ENCODE measurements at regions not wholly inside any gene's neighbourhood (a gene's known extent, or its start where the extent isn't known, plus 50 kb on each side); places are given as distances from the start of the nearest gene placed in this dataset.

- Histone ChIP-seq H3K27me3 (ENCODE audit: control insufficient read depth, insufficient read depth, low read length) (no peaks in the 10 kb centered on the region), H3K4me1 (ENCODE audit: control insufficient read depth in 2 of 3, insufficient read depth in 2 of 3, low read depth in 1 of 3, low read length in 3 of 3) (peaks cover 0 to 13% (median 4%) of the 10 kb centered on the region in 3 donors), H3K9ac (ENCODE audit: low read length in 3 of 3) (no peak overlapping the region), H3K27ac (ENCODE audit: low read depth in 2 of 2, low read length in 2 of 2) (no peak overlapping the region), H3K4me3 (ENCODE audit: low read length in 3 of 3) (no peak overlapping the region), H3K36me3 (ENCODE audit: control insufficient read depth in 2 of 3, insufficient read depth in 3 of 3, low read length in 3 of 3) (no peaks in the 10 kb centered on the region), H3K9me3 (ENCODE audit: control insufficient read depth in 2 of 3, insufficient read depth in 1 of 3, low read length in 3 of 3) (no peaks in the 10 kb centered on the region)
- FAIRE-seq (no peak), DNase-seq (peak in 1 of 5 donors; percentile 2)
- TF ChIP-seq CTCF (IDR thresholded peaks at IDR 0.05; ENCODE audit: borderline replicate concordance, extremely low read depth, insufficient read depth) = no peak
- intact Hi-C loops (cut with DNase I) = no loop called here
These were observed 1234.2 kb downstream of the BCL11B start for GRCh38 chr14:98037831-98038230.

- H3K9ac ChIP-seq (ENCODE audit: low read length in 3 of 3) = no peak overlapping the region
- no peaks in the 10 kb centered on the region for H3K9me3 ChIP-seq (ENCODE audit: control insufficient read depth in 2 of 3, insufficient read depth in 1 of 3, low read length in 3 of 3)
- intact Hi-C loops (cut with DNase I) = no loop called here
- H3K4me1 ChIP-seq (ENCODE audit: control insufficient read depth in 2 of 3, insufficient read depth in 2 of 3, low read depth in 1 of 3, low read length in 3 of 3) = no peaks in the 10 kb centered on the region
- H3K4me3 ChIP-seq (ENCODE audit: low read length in 3 of 3) = no peak overlapping the region
- no peak for FAIRE-seq
- DNase-seq = no peak
- H3K27me3 ChIP-seq (ENCODE audit: control insufficient read depth, insufficient read depth, low read length) = no peaks in the 10 kb centered on the region
- no peaks in the 10 kb centered on the region for H3K36me3 ChIP-seq (ENCODE audit: control insufficient read depth in 2 of 3, insufficient read depth in 3 of 3, low read length in 3 of 3)
- no peak for TF ChIP-seq CTCF (IDR thresholded peaks at IDR 0.05; ENCODE audit: borderline replicate concordance, extremely low read depth, insufficient read depth)
- H3K27ac ChIP-seq (ENCODE audit: low read depth in 2 of 2, low read length in 2 of 2) = no peak overlapping the region
These were observed 1215.1 kb downstream of the BCL11B start for GRCh38 chr14:98056946-98057345.

- Histone ChIP-seq H3K4me1 (ENCODE audit: control insufficient read depth in 2 of 3, insufficient read depth in 2 of 3, low read depth in 1 of 3, low read length in 3 of 3) (no peaks in the 10 kb centered on the region), H3K27ac (ENCODE audit: low read depth in 2 of 2, low read length in 2 of 2) (no peak overlapping the region), H3K9me3 (ENCODE audit: control insufficient read depth in 2 of 3, insufficient read depth in 1 of 3, low read length in 3 of 3) (no peaks in the 10 kb centered on the region), H3K9ac (ENCODE audit: low read length in 3 of 3) (no peak overlapping the region), H3K4me3 (ENCODE audit: low read length in 3 of 3) (no peak overlapping the region), H3K27me3 (ENCODE audit: control insufficient read depth, insufficient read depth, low read length) (no peaks in the 10 kb centered on the region), H3K36me3 (ENCODE audit: control insufficient read depth in 2 of 3, insufficient read depth in 3 of 3, low read length in 3 of 3) (no peaks in the 10 kb centered on the region)
- no peak for TF ChIP-seq CTCF (IDR thresholded peaks at IDR 0.05; ENCODE audit: borderline replicate concordance, extremely low read depth, insufficient read depth)
- DNase-seq (no peak), FAIRE-seq (no peak)
- intact Hi-C loops (cut with DNase I) = no loop called here
These were observed 1212.9 kb downstream of the BCL11B start for GRCh38 chr14:98059106-98059505.

- Histone ChIP-seq H3K4me1 (ENCODE audit: control insufficient read depth in 2 of 3, insufficient read depth in 2 of 3, low read depth in 1 of 3, low read length in 3 of 3) (peaks cover 0 to 2% (median 2%) of the 10 kb centered on the region in 3 donors), H3K36me3 (ENCODE audit: control insufficient read depth in 2 of 3, insufficient read depth in 3 of 3, low read length in 3 of 3) (no peaks in the 10 kb centered on the region), H3K27ac (ENCODE audit: low read depth in 2 of 2, low read length in 2 of 2) (no peak overlapping the region), H3K9me3 (ENCODE audit: control insufficient read depth in 2 of 3, insufficient read depth in 1 of 3, low read length in 3 of 3) (no peaks in the 10 kb centered on the region), H3K9ac (ENCODE audit: low read length in 3 of 3) (no peak overlapping the region), H3K27me3 (ENCODE audit: control insufficient read depth, insufficient read depth, low read length) (no peaks in the 10 kb centered on the region), H3K4me3 (ENCODE audit: low read length in 3 of 3) (no peak overlapping the region)
- no peak for TF ChIP-seq CTCF (IDR thresholded peaks at IDR 0.05; ENCODE audit: borderline replicate concordance, extremely low read depth, insufficient read depth)
- peak in 1 of 5 donors; percentile 5 for DNase-seq
- intact Hi-C loops (cut with DNase I) = no loop called here
- no peak for FAIRE-seq
These were observed 1209.9 kb downstream of the BCL11B start for GRCh38 chr14:98062083-98062482.

All from kidney (tissue), 13 donors.